ENCODE measurements at regions not wholly inside any gene's neighbourhood (a gene's known extent, or its start where the extent isn't known, plus 50 kb on each side); places are given as distances from the start of the nearest gene placed in this dataset.

- POLR2A ChIA-PET, result no interaction called here
- Histone ChIP-seq H3K36me3 (replicated peaks in 1 of 2; ENCODE audit: control insufficient read depth in 1 of 2, insufficient read depth in 2 of 2, low read length in 1 of 2) (peaks cover 0 to 7% of the 10 kb centered on the region in 2 experiments), H3K4me2 (no peak overlapping the region), H4K20me1 (ENCODE audit: insufficient read depth) (no peaks in the 10 kb centered on the region), H3F3A (replicated peaks; ENCODE audit: insufficient read depth) (no peaks in the 10 kb centered on the region), H3K4me1 (ENCODE audit: control insufficient read depth in 1 of 2, insufficient read depth in 2 of 2, low read depth in 1 of 2, low read length in 1 of 2) (peaks cover 0 to 6% of the 10 kb centered on the region in 2 experiments; a peak in 2 of 4 replicates), H3K27ac (ENCODE audit: low read depth in 2 of 2, low read length in 1 of 2) (no peak overlapping the region), H3K4me3 (ENCODE audit: low read depth in 2 of 2, low read length in 1 of 2) (no peak overlapping the region), H3K79me2 (ENCODE audit: insufficient read depth) (no peaks in the 10 kb centered on the region), H3K9ac (no peak overlapping the region), H3K9me3 (no peaks in the 10 kb centered on the region), H3K9me2 (no peaks in the 10 kb centered on the region), H2AFZ (ENCODE audit: low read depth) (no peak overlapping the region), H3K27me3 (ENCODE audit: insufficient read depth) (no peaks in the 10 kb centered on the region)
- TF ChIP-seq TEAD4 (IDR thresholded peaks at IDR 0.05; ENCODE audit: borderline replicate concordance, insufficient read depth) (no peak), NRF1 (IDR thresholded peaks at IDR 0.05; ENCODE audit: low read depth, low read length) (no peak), MEF2A (IDR thresholded peaks at IDR 0.05; ENCODE audit: borderline replicate concordance, low read depth) (no peak), GABPA (IDR thresholded peaks at IDR 0.05; ENCODE audit: low read depth) (no peak), GATA2 (CRISPR knock-in tag; IDR thresholded peaks at IDR 0.05) (no peak), CTCF (IDR thresholded peaks at IDR 0.05) (no peak), SMC3 (IDR thresholded peaks at IDR 0.05; ENCODE audit: low read depth, low read length) (no peak), ELF1 (IDR thresholded peaks at IDR 0.05) (no peak), USF2 (IDR thresholded peaks at IDR 0.05; ENCODE audit: borderline replicate concordance, low read depth, low read length) (no peak), FOXM1 (IDR thresholded peaks at IDR 0.05; ENCODE audit: low read depth) (no peak)
- CTCF ChIA-PET, result interaction anchor here (1.2 to 1.5 kb wide), 2 partner anchors 10 to 222 kb away, joined by 3 to 4 read pairs; no protein-coding TSS in a partner anchor
- 43% methylated on average over 3 of the region's 3 CpGs for WGBS (ENCODE audit: low lambda C conversion rate)
- no peak for DNase-seq
Measured at GRCh38 chr1:232404981-232405731, 224.8 kb downstream of the SIPA1L2 start.

GRCh38 chr1:232404227-232404626 is 225.7 kb downstream of the SIPA1L2 start:
- ChIA-PET POLR2A (no interaction called here), CTCF (no interaction called here)
- Histone ChIP-seq H3K9me2 (no peaks in the 10 kb centered on the region), H4K20me1 (ENCODE audit: insufficient read depth) (no peaks in the 10 kb centered on the region), H3K9ac (no peak overlapping the region), H3K27me3 (ENCODE audit: insufficient read depth) (no peaks in the 10 kb centered on the region), H3K4me1 (ENCODE audit: control insufficient read depth in 1 of 2, insufficient read depth in 2 of 2, low read depth in 1 of 2, low read length in 1 of 2) (peaks cover 0 to 6% of the 10 kb centered on the region in 2 experiments; a peak in 2 of 4 replicates), H3K4me2 (no peak overlapping the region), H3K27ac (ENCODE audit: low read depth in 2 of 2, low read length in 1 of 2) (no peak overlapping the region), H3K9me3 (no peaks in the 10 kb centered on the region), H3F3A (replicated peaks; ENCODE audit: insufficient read depth) (no peaks in the 10 kb centered on the region), H3K4me3 (ENCODE audit: low read depth in 2 of 2, low read length in 1 of 2) (no peak overlapping the region), H3K79me2 (ENCODE audit: insufficient read depth) (no peaks in the 10 kb centered on the region), H3K36me3 (replicated peaks in 1 of 2; ENCODE audit: control insufficient read depth in 1 of 2, insufficient read depth in 2 of 2, low read length in 1 of 2) (peaks cover 0 to 7% of the 10 kb centered on the region in 2 experiments), H2AFZ (ENCODE audit: low read depth) (no peak overlapping the region)
- TF ChIP-seq CTCF (IDR thresholded peaks at IDR 0.05), result no peak
- no peak for TF ChIP-seq TAF1 (IDR thresholded peaks at IDR 0.05; ENCODE audit: borderline replicate concordance, low read depth, low read length)
- no peak for TF ChIP-seq SIN3A (IDR thresholded peaks at IDR 0.05; ENCODE audit: borderline replicate concordance, low read depth, low read length)
- TF ChIP-seq RAD21 (IDR thresholded peaks at IDR 0.05; ENCODE audit: low read length), result no peak
- TF ChIP-seq GATA2 (CRISPR knock-in tag; IDR thresholded peaks at IDR 0.05), result no peak
- 64% methylated on average over 3 of the region's 3 CpGs for WGBS (ENCODE audit: low lambda C conversion rate)
- no peak for DNase-seq

All from SK-N-SH (cell line).